Body of pancreas (tissue), 4 donors: ENCODE measurements at regions not wholly inside any gene's neighbourhood (a gene's known extent, or its start where the extent isn't known, plus 50 kb on each side); places are given as distances from the start of the nearest gene placed in this dataset.

Experiments used
- ATAC-seq: fragments of 150-250 bp; one replicate; pipeline ENCODE4 v1.9.1; 2016
- DNase-seq, 4 donors: peaks; one replicate each; pipeline ENCODE4 v3.0.0-alpha.2; 2019
- H3K27ac ChIP-seq, 4 donors: fragments of 200-600 bp; sonication (generic); 1 replicate in 3 of 4; 2 replicates in 1 of 4; pipeline versions ENCODE4 v1.5.1 to v1.6.1; 2016 to 2019; ENCODE audit warnings: mild to moderate bottlenecking in 1 of 4, mixed read lengths in 1 of 4, moderate library complexity in 1 of 4
- H3K27me3 ChIP-seq, 2 donors: fragments of 200-600 bp; sonication (generic); one replicate each; pipeline ENCODE4 v1.6.0; 2016; ENCODE audit warnings: mild to moderate bottlenecking in 1 of 2
- H3K36me3 ChIP-seq, 2 donors: fragments of 200-600 bp; sonication (generic); replicated peaks in 1 of 2; 2 replicates each; pipeline ENCODE4 v1.5.1; 2016; ENCODE audit warnings: low read depth in 2 of 2; ENCODE audit not compliant: insufficient read depth in 1 of 2
- H3K4me1 ChIP-seq: fragments of 200-600 bp; sonication (generic); one replicate; pipeline ENCODE4 v1.6.0; 2016
- H3K4me3 ChIP-seq, 2 donors: fragments of 200-600 bp; sonication (generic); 1 replicate in 1 of 2; 2 replicates in 1 of 2; pipeline ENCODE4 v1.5.1; 2016 to 2019
- H3K9me3 ChIP-seq, 3 donors: fragments of 200-600 bp; sonication (generic); 1 replicate in 2 of 3; 2 replicates in 1 of 3; pipeline ENCODE4 v1.5.1; 2016
- CTCF ChIP-seq, 7 experiments: fragments of 450-650 bp in 4 of 7; fragments of 200-600 bp in 3 of 7; sonication (generic) in 3 of 7; IDR thresholded peaks; one replicate each; pipeline ENCODE4 v1.5.1; 2016 to 2019; ENCODE audit warnings: antibody characterized with exemption in 7 of 7
- POLR2A ChIP-seq, 3 donors: fragments of 450-650 bp; IDR thresholded peaks; one replicate each; pipeline ENCODE4 v1.6.1; 2016; ENCODE audit warnings: antibody characterized with exemption in 3 of 3, mild to moderate bottlenecking in 2 of 3
- WGBS, 2 donors: methylation state at CpG; one replicate each; pipeline ENCODE4 v1.1.5; 2017; 5-methylcytosine and 5-hydroxymethylcytosine counted together
- intact Hi-C: fragments of 100-400 bp; cut with DNase I; formaldehyde crosslinking; loops from one replicate; pipeline ENCODE4 v1.15.1; 2023

DNA sequence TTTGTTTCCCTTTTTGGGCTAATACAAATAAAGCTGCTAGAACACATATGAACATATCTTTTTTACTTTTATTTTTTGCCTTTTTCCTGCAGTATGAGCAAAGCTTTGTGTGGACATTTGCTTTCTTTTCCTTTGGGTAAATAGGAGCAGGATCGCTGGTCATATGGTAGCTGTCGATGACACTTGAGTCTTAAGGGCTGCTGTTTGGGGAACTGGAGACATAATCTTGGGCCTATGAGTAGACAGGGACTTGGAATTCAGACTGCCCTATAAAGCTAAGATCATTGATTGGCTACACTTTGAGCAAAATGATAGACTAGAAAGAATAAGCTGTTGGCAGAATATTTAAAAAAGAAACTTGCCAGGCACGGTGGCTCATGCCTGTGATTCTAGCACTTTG, 60.9 kb upstream of the ABL1 start:
- Histone ChIP-seq H3K4me3 (no peak overlapping the region), H3K36me3 (no peaks in the 10 kb centered on the region), H3K27ac (no peak overlapping the region), H3K9me3 (no peaks in the 10 kb centered on the region), H3K4me1 (peaks cover under 1% of the 10 kb centered on the region), H3K27me3 (no peaks in the 10 kb centered on the region)
- TF ChIP-seq POLR2A (IDR thresholded peaks at IDR 0.05) (no peak), CTCF (IDR thresholded peaks at IDR 0.05) (no peak)
- DNase-seq (no peak), ATAC-seq (no peak)
- intact Hi-C loops: no loop called here
- WGBS, 2 donors: 91 to 96% methylated on average over 3 of the region's 3 CpGs

- ATAC-seq: no peak
- no peak overlapping the region for H3K4me3 ChIP-seq
- intact Hi-C loops: no loop called here
- H3K9me3 ChIP-seq: no peaks in the 10 kb centered on the region
- H3K36me3 ChIP-seq: no peaks in the 10 kb centered on the region
- no peak for TF ChIP-seq POLR2A (IDR thresholded peaks at IDR 0.05)
- no peak for TF ChIP-seq CTCF (IDR thresholded peaks at IDR 0.05)
- WGBS, 2 donors: 93 to 97% methylated on average over 5 of the region's 5 CpGs
- H3K27me3 ChIP-seq: no peaks in the 10 kb centered on the region
- DNase-seq: no peak
- no peaks in the 10 kb centered on the region for H3K4me1 ChIP-seq
- no peak overlapping the region for H3K27ac ChIP-seq
These were observed 59.6 kb upstream of the ABL1 start for GRCh38 chr9:130775336-130775991.

- Histone ChIP-seq H3K4me3 (no peak overlapping the region), H3K27ac (no peak overlapping the region), H3K36me3 (no peaks in the 10 kb centered on the region), H3K27me3 (no peaks in the 10 kb centered on the region), H3K9me3 (no peaks in the 10 kb centered on the region), H3K4me1 (no peaks in the 10 kb centered on the region)
- no peak for ATAC-seq
- 83 to 90% methylated on average over 9 of the region's 9 CpGs for WGBS, 2 donors
- intact Hi-C loops: no loop called here
- TF ChIP-seq POLR2A (IDR thresholded peaks at IDR 0.05): no peak
- no peak for TF ChIP-seq CTCF (IDR thresholded peaks at IDR 0.05)
- DNase-seq: no peak
These were observed 55.8 kb upstream of the ABL1 start for GRCh38 chr9:130779153-130779855.

- no peaks in the 10 kb centered on the region for H3K9me3 ChIP-seq
- TF ChIP-seq CTCF (IDR thresholded peaks at IDR 0.05): no peak
- TF ChIP-seq POLR2A (IDR thresholded peaks at IDR 0.05): no peak
- no peak overlapping the region for H3K4me3 ChIP-seq
- DNase-seq (no peak), ATAC-seq (no peak)
- peaks cover 10% of the 10 kb centered on the region for H3K4me1 ChIP-seq
- peak overlapping the region in 2 of 4 donors; percentile 12 to 45 for H3K27ac ChIP-seq
- no peaks in the 10 kb centered on the region for H3K27me3 ChIP-seq
- WGBS, 2 donors: 61 to 73% methylated on average over 4 of the region's 4 CpGs
- intact Hi-C loops: no loop called here
- no peaks in the 10 kb centered on the region for H3K36me3 ChIP-seq
These were observed 54.6 kb upstream of the ABL1 start for GRCh38 chr9:130780415-130780814.
